GM23338 (cell line): ENCODE measurements at regions not wholly inside any gene's neighbourhood (a gene's known extent, or its start where the extent isn't known, plus 50 kb on each side); places are given as distances from the start of the nearest gene placed in this dataset.
A peak's percentile ranks its signal among the peaks of the same experiment; 100 is the strongest.

Experiments
- ATAC-seq: fragments of 200-7000 bp; cut with Tn5 transposase; 3 replicates; pipeline ENCODE4 v1.9.1; 2020
- DNase-seq: peaks from one replicate; pipeline ENCODE4 v3.0.0-alpha.2; 2015; ENCODE audit warnings: low spot score
- H2AFZ ChIP-seq: fragments of 200-600 bp; sonication (generic); 2 replicates; pipeline ENCODE4 v1.8.0; 2016; ENCODE audit warnings: antibody characterized with exemption, mild to moderate bottlenecking, moderate library complexity
- H3F3A ChIP-seq: fragments of 200-600 bp; sonication (generic); replicated peaks from 2 replicates; pipeline ENCODE4 v1.8.0; 2017; ENCODE audit warnings: antibody characterized with exemption, mixed run types, low read depth
- H3K27ac ChIP-seq: fragments of 200-600 bp; sonication (generic); 2 replicates; pipeline ENCODE4 v1.6.1; 2016; ENCODE audit warnings: low read depth
- H3K27me3 ChIP-seq: fragments of 200-600 bp; sonication (generic); 2 replicates; pipeline ENCODE4 v1.8.0; 2016; ENCODE audit warnings: mild to moderate bottlenecking, mixed run types, moderate library complexity; ENCODE audit not compliant: insufficient read depth
- H3K36me3 ChIP-seq: fragments of 200-600 bp; sonication (generic); 2 replicates; pipeline ENCODE4 v1.8.0; 2016; ENCODE audit warnings: mild to moderate bottlenecking; ENCODE audit not compliant: insufficient read depth
- H3K4me1 ChIP-seq: fragments of 200-600 bp; sonication (generic); 2 replicates; pipeline ENCODE4 v1.8.0; 2016; ENCODE audit warnings: mild to moderate bottlenecking, moderate library complexity; ENCODE audit not compliant: insufficient read depth
- H3K4me2 ChIP-seq: fragments of 200-600 bp; sonication (generic); 2 replicates; pipeline ENCODE4 v1.7.1; 2017; ENCODE audit warnings: mixed run types
- H3K4me3 ChIP-seq: fragments of 200-600 bp; sonication (generic); 2 replicates; pipeline ENCODE4 v1.6.1; 2016; ENCODE audit warnings: mixed run types
- H3K79me2 ChIP-seq: fragments of 200-600 bp; sonication (generic); replicated peaks from 2 replicates; pipeline ENCODE4 v1.8.0; 2017; ENCODE audit warnings: mild to moderate bottlenecking; ENCODE audit not compliant: insufficient read depth
- H3K9me2 ChIP-seq: fragments of 200-600 bp; sonication (generic); 2 replicates; pipeline ENCODE4 v1.8.0; 2017; ENCODE audit not compliant: insufficient read depth
- H4K20me1 ChIP-seq: fragments of 200-600 bp; sonication (generic); replicated peaks from 2 replicates; pipeline ENCODE4 v1.8.0; 2017; ENCODE audit warnings: mild to moderate bottlenecking; ENCODE audit not compliant: insufficient read depth
- H3K27ac Mint-ChIP-seq: 2 replicates; pipeline ENCODE4 v1.8.0; 2020; ENCODE audit warnings: inconsistent platforms, mild to moderate bottlenecking, moderate library complexity, mixed read lengths
- H3K27me3 Mint-ChIP-seq: 3 replicates; pipeline ENCODE4 v1.8.0; 2022; ENCODE audit warnings: low read depth, mild to moderate bottlenecking, moderate library complexity, mixed read lengths, inconsistent platforms; ENCODE audit not compliant: insufficient read depth, poor library complexity
- H3K36me3 Mint-ChIP-seq: 3 replicates; pipeline ENCODE4 v1.8.0; 2021; ENCODE audit warnings: low read depth, mild to moderate bottlenecking, inconsistent platforms, moderate library complexity, mixed read lengths
- H3K4me1 Mint-ChIP-seq: 3 replicates; pipeline ENCODE4 v1.8.0; 2020; ENCODE audit warnings: mild to moderate bottlenecking, inconsistent platforms, mixed read lengths
- H3K4me3 Mint-ChIP-seq: 3 replicates; pipeline ENCODE4 v1.8.0; 2021; ENCODE audit warnings: moderate library complexity, mild to moderate bottlenecking, inconsistent platforms, mixed read lengths
- H3K9me3 Mint-ChIP-seq: 3 replicates; pipeline ENCODE4 v1.8.0; 2020; ENCODE audit warnings: moderate library complexity, mild to moderate bottlenecking, inconsistent platforms, mixed read lengths
- CREB1 ChIP-seq: fragments of 250-450 bp; sonication (Bioruptor Pico); IDR thresholded peaks from 2 replicates; pipeline ENCODE4 v1.5.0; 2020; ENCODE audit warnings: low read depth, mild to moderate bottlenecking, moderate library complexity
- EZH2 ChIP-seq: fragments of 200-600 bp; sonication (generic); IDR thresholded peaks from one replicate; pipeline ENCODE4 v1.8.0; 2017; ENCODE audit warnings: antibody characterized with exemption, mild to moderate bottlenecking, low read depth; ENCODE audit not compliant: unreplicated experiment
- EZH2phosphoT487 ChIP-seq: fragments of 200-600 bp; sonication (generic); IDR thresholded peaks from one replicate; pipeline ENCODE4 v1.8.1; 2018; ENCODE audit warnings: antibody characterized with exemption; ENCODE audit not compliant: unreplicated experiment
- JUNB ChIP-seq: IDR thresholded peaks from one replicate; pipeline ENCODE4 v1.6.1; 2016; ENCODE audit warnings: antibody characterized with exemption; ENCODE audit not compliant: unreplicated experiment
- POLR2AphosphoS5 ChIP-seq: IDR thresholded peaks from 2 replicates; pipeline ENCODE4 v1.6.1; 2016; ENCODE audit warnings: antibody characterized with exemption, low read depth
- STAT1 ChIP-seq: IDR thresholded peaks from one replicate; pipeline ENCODE4 v1.6.1; 2016; ENCODE audit warnings: antibody characterized with exemption; ENCODE audit not compliant: unreplicated experiment
- ZNF331 ChIP-seq: fragments of 250-450 bp; sonication (Bioruptor Pico); IDR thresholded peaks from 2 replicates; pipeline ENCODE4 v1.5.0; 2020; ENCODE audit warnings: low read depth, mild to moderate bottlenecking, moderate library complexity
- TF ChIP-seq, protein P1 (sequence below): IDR thresholded peaks from one replicate; pipeline ENCODE4 v1.6.1; 2018; ENCODE audit warnings: antibody characterized with exemption; ENCODE audit not compliant: unreplicated experiment

DNA sequence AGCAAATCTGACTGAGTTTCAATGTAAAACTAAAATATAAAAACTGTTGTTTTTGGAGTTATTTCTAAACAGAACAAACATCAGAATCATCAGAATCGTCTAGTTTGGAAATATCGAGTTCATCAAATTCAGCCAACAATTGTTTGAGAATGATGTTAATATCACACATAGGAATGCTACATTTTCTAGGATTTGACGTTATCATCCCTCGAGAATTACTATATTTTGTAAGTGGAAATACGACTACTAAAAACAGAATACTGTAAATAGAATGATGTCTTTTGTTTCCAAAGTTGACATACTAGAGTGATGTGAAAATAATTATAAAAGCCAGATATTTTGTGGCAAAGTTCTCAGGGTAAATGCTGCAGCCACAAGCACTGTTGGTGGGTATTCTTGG is 805.9 kb downstream of the TLE1 start:
- H3K4me1 Mint-ChIP-seq = peaks cover 26% of the 10 kb centered on the region
- Histone ChIP-seq H3K27me3 (no peaks in the 10 kb centered on the region), H3F3A (no peaks in the 10 kb centered on the region), H3K4me2 (no peak overlapping the region), H2AFZ (no peak overlapping the region), H3K9me2 (no peaks in the 10 kb centered on the region), H3K4me1 (peaks cover 22% of the 10 kb centered on the region), H3K79me2 (no peaks in the 10 kb centered on the region), H3K36me3 (no peaks in the 10 kb centered on the region), H4K20me1 (no peaks in the 10 kb centered on the region), H3K27ac (no peak overlapping the region), H3K4me3 (no peak overlapping the region)
- no peak for ATAC-seq
- no peaks in the 10 kb centered on the region for H3K36me3 Mint-ChIP-seq
- H3K9me3 Mint-ChIP-seq = no peaks in the 10 kb centered on the region
- no peak overlapping the region for H3K4me3 Mint-ChIP-seq
- TF ChIP-seq POLR2AphosphoS5 (no peak), CREB1 (no peak), STAT1 (no peak), EZH2 (no peak), EZH2phosphoT487 (no peak)
- TF ChIP-seq, protein P1, sequence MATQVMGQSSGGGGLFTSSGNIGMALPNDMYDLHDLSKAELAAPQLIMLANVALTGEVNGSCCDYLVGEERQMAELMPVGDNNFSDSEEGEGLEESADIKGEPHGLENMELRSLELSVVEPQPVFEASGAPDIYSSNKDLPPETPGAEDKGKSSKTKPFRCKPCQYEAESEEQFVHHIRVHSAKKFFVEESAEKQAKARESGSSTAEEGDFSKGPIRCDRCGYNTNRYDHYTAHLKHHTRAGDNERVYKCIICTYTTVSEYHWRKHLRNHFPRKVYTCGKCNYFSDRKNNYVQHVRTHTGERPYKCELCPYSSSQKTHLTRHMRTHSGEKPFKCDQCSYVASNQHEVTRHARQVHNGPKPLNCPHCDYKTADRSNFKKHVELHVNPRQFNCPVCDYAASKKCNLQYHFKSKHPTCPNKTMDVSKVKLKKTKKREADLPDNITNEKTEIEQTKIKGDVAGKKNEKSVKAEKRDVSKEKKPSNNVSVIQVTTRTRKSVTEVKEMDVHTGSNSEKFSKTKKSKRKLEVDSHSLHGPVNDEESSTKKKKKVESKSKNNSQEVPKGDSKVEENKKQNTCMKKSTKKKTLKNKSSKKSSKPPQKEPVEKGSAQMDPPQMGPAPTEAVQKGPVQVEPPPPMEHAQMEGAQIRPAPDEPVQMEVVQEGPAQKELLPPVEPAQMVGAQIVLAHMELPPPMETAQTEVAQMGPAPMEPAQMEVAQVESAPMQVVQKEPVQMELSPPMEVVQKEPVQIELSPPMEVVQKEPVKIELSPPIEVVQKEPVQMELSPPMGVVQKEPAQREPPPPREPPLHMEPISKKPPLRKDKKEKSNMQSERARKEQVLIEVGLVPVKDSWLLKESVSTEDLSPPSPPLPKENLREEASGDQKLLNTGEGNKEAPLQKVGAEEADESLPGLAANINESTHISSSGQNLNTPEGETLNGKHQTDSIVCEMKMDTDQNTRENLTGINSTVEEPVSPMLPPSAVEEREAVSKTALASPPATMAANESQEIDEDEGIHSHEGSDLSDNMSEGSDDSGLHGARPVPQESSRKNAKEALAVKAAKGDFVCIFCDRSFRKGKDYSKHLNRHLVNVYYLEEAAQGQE = no peak
- peak overlapping the region; percentile 47; the same call in 1 of the 2 replicates for H3K27ac Mint-ChIP-seq
- H3K27me3 Mint-ChIP-seq = peaks cover 3% of the 10 kb centered on the region
- DNase-seq = no peak

DNA sequence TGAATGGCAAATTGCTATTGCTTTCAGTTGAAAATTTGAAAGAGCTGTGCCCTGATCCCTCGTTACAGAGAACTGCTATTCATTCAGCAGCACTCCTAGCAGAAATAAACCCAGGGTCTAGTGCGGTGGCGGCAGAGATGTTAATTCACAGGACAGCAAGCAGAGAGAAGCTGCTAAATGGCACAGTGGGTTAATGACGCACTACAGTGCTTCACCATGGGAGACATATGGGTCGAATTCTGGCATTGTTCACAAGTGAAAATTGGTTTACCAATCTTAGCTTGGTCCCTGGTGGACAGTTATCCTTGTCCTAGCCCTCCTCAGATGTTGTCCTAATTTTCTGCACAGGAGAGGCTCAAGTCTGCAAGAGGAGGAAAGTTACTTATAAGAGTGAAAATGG is 807.4 kb downstream of the TLE1 start:
- Histone ChIP-seq H2AFZ (peak overlapping the region; percentile 11; the same call in 1 of the 2 replicates), H3K27ac (0 out of 2 replicates have a peak overlapping the region, but pooled peaks have one; percentile 15), H3K4me2 (peak overlapping the region; percentile 44), H3F3A (no peaks in the 10 kb centered on the region), H3K79me2 (no peaks in the 10 kb centered on the region), H3K27me3 (no peaks in the 10 kb centered on the region), H3K36me3 (no peaks in the 10 kb centered on the region), H3K9me2 (no peaks in the 10 kb centered on the region), H3K4me1 (peaks cover 22% of the 10 kb centered on the region), H3K4me3 (0 out of 2 replicates have a peak overlapping the region, but pooled peaks have one; percentile 2), H4K20me1 (no peaks in the 10 kb centered on the region)
- no peak for TF ChIP-seq STAT1
- no peak for TF ChIP-seq ZNF331 (CRISPR knock-in tag)
- TF ChIP-seq, protein P1 = no peak
- no peak for TF ChIP-seq JUNB
- Mint-ChIP-seq H3K4me3 (peak overlapping the region; percentile 15; the same call in 1 of the 3 replicates), H3K9me3 (no peaks in the 10 kb centered on the region), H3K4me1 (peaks cover 26% of the 10 kb centered on the region), H3K27ac (peak overlapping the region; percentile 88), H3K27me3 (peaks cover 3% of the 10 kb centered on the region), H3K36me3 (no peaks in the 10 kb centered on the region)
- peak; percentile 49 for DNase-seq
- peak; percentile 95 for ATAC-seq
